HepG2 (cell line): ENCODE measurements at regions not wholly inside any gene's neighbourhood (a gene's known extent, or its start where the extent isn't known, plus 50 kb on each side); places are given as distances from the start of the nearest gene placed in this dataset.

Experiments
- HNRNPL ChIP-seq: fragments of 200-400 bp; formaldehyde crosslinking; IDR thresholded peaks from 2 replicates; pipeline ENCODE4 v1.6.1; 2017; ENCODE audit warnings: mild to moderate bottlenecking, low read depth, low read length
- PHB2 ChIP-seq: fragments of 450-650 bp; IDR thresholded peaks from 2 replicates; pipeline ENCODE4 v1.6.1; 2018; ENCODE audit not compliant: partially characterized antibody
- PTBP1 ChIP-seq: fragments of 200-400 bp; formaldehyde crosslinking; IDR thresholded peaks from 2 replicates; pipeline ENCODE4 v1.6.1; 2018; ENCODE audit warnings: low read length, low read depth; ENCODE audit not compliant: poor library complexity, severe bottlenecking
- RAD21 ChIP-seq: fragments of 450-650 bp; formaldehyde crosslinking; IDR thresholded peaks from 2 replicates; pipeline ENCODE4 v1.5.0; 2020; ENCODE audit warnings: mild to moderate bottlenecking
- SALL1 ChIP-seq: sonication (generic); formaldehyde crosslinking; IDR thresholded peaks from 2 replicates; pipeline ENCODE4 v1.8.0; 2022; ENCODE audit warnings: mild to moderate bottlenecking, missing genetic modification reagents
- SMC3 ChIP-seq: IDR thresholded peaks from 2 replicates; pipeline ENCODE4 v1.6.1; 2011; ENCODE audit warnings: low read length, improper control_type of control experiment
- TBL1XR1 ChIP-seq: fragments of 150-350 bp; IDR thresholded peaks from 2 replicates; pipeline ENCODE4 v1.6.1; 2014; ENCODE audit warnings: borderline replicate concordance, low read length; ENCODE audit not compliant: partially characterized antibody
- TP53 ChIP-seq: sonication (generic); formaldehyde crosslinking; conservative IDR thresholded peaks from 2 replicates; pipeline ENCODE4 v1.4.0; 2020; ENCODE audit warnings: missing genetic modification reagents
- ZFP1 ChIP-seq: IDR thresholded peaks from 2 replicates; pipeline ENCODE4 v1.6.1; 2016
- ZNF674 ChIP-seq: sonication (generic); formaldehyde crosslinking; IDR thresholded peaks from 2 replicates; pipeline ENCODE4 v1.5.0; 2020; ENCODE audit warnings: low read depth, mild to moderate bottlenecking, missing genetic modification reagents
- TF ChIP-seq, protein P1 (sequence below): sonication (generic); formaldehyde crosslinking; IDR thresholded peaks from 2 replicates; pipeline ENCODE4 v1.4.0; 2020; ENCODE audit warnings: missing genetic modification reagents
- TF ChIP-seq, protein P2 (sequence below): sonication (generic); formaldehyde crosslinking; IDR thresholded peaks from 2 replicates; pipeline ENCODE4 v1.5.0; 2020; ENCODE audit warnings: mild to moderate bottlenecking, missing genetic modification reagents, borderline replicate concordance
- TF ChIP-seq, protein P3 (sequence below): sonication (generic); formaldehyde crosslinking; IDR thresholded peaks from 2 replicates; pipeline ENCODE4 v1.4.0; 2020; ENCODE audit warnings: missing genetic modification reagents
- TF ChIP-seq, protein P4 (sequence below): sonication (generic); formaldehyde crosslinking; IDR thresholded peaks from 2 replicates; pipeline ENCODE4 v1.5.1; 2020; ENCODE audit warnings: missing genetic modification reagents, mild to moderate bottlenecking, borderline replicate concordance

DNA sequence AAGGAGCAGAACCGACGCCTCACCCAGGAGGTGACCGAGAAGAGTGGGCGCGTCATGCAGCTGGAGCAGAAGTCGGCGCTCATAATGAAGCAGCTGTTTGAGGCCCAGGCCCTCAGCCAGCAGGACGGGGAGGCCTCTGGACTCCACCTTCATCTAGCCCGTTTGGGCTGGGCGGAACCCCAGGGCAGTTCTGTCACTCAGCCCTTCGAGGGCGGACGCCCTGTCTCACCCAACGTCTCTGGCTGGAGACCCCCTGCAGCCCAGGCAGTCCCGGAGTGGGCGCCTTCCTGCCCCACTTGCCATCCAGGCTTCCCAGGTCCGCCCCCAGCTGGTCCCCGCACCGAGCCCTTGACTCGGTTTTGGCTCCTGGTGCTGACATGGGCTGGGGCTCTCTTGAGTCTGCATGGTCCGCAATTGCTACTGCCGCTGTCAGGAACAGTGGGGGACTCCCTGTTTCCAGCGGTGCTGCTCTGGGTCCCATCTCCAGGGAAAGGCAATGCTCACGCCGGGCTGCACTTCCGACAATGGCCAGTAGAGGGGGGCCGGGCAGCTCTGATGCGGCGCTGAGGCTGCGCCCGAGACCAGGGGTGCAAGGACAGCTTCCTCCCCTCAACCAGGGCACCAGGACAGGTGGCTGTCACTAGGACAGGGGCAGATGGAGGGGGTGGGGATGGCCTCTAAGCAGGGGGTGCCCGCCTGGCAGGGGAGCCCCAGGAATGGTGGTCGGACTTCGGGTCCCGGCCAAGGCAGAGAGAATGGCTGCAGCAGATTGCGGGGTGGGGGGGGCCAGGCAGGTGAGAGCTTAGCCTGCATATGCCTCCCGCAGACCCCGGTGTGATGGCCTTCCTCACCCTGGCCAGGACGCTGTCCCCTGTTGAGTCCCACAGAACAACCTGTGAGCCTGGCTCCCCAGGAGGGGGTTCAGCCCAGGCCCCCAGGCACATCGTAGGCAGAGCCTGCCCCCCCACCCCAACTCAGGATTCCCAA lies 71.2 kb upstream of the KCTD7 start (continued):
- no peak for TF ChIP-seq TBL1XR1
- peak; percentile 89 for TF ChIP-seq RAD21 (CRISPR knock-in tag)
- TF ChIP-seq, protein P1, sequence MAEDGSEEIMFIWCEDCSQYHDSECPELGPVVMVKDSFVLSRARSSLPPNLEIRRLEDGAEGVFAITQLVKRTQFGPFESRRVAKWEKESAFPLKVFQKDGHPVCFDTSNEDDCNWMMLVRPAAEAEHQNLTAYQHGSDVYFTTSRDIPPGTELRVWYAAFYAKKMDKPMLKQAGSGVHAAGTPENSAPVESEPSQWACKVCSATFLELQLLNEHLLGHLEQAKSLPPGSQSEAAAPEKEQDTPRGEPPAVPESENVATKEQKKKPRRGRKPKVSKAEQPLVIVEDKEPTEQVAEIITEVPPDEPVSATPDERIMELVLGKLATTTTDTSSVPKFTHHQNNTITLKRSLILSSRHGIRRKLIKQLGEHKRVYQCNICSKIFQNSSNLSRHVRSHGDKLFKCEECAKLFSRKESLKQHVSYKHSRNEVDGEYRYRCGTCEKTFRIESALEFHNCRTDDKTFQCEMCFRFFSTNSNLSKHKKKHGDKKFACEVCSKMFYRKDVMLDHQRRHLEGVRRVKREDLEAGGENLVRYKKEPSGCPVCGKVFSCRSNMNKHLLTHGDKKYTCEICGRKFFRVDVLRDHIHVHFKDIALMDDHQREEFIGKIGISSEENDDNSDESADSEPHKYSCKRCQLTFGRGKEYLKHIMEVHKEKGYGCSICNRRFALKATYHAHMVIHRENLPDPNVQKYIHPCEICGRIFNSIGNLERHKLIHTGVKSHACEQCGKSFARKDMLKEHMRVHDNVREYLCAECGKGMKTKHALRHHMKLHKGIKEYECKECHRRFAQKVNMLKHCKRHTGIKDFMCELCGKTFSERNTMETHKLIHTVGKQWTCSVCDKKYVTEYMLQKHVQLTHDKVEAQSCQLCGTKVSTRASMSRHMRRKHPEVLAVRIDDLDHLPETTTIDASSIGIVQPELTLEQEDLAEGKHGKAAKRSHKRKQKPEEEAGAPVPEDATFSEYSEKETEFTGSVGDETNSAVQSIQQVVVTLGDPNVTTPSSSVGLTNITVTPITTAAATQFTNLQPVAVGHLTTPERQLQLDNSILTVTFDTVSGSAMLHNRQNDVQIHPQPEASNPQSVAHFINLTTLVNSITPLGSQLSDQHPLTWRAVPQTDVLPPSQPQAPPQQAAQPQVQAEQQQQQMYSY (CRISPR knock-in tag) = no peak
- no peak for TF ChIP-seq PTBP1
- no peak for TF ChIP-seq TP53 (CRISPR knock-in tag)
- peak; percentile 33; the same call in 1 of the 2 replicates for TF ChIP-seq SMC3
- TF ChIP-seq, protein P2, sequence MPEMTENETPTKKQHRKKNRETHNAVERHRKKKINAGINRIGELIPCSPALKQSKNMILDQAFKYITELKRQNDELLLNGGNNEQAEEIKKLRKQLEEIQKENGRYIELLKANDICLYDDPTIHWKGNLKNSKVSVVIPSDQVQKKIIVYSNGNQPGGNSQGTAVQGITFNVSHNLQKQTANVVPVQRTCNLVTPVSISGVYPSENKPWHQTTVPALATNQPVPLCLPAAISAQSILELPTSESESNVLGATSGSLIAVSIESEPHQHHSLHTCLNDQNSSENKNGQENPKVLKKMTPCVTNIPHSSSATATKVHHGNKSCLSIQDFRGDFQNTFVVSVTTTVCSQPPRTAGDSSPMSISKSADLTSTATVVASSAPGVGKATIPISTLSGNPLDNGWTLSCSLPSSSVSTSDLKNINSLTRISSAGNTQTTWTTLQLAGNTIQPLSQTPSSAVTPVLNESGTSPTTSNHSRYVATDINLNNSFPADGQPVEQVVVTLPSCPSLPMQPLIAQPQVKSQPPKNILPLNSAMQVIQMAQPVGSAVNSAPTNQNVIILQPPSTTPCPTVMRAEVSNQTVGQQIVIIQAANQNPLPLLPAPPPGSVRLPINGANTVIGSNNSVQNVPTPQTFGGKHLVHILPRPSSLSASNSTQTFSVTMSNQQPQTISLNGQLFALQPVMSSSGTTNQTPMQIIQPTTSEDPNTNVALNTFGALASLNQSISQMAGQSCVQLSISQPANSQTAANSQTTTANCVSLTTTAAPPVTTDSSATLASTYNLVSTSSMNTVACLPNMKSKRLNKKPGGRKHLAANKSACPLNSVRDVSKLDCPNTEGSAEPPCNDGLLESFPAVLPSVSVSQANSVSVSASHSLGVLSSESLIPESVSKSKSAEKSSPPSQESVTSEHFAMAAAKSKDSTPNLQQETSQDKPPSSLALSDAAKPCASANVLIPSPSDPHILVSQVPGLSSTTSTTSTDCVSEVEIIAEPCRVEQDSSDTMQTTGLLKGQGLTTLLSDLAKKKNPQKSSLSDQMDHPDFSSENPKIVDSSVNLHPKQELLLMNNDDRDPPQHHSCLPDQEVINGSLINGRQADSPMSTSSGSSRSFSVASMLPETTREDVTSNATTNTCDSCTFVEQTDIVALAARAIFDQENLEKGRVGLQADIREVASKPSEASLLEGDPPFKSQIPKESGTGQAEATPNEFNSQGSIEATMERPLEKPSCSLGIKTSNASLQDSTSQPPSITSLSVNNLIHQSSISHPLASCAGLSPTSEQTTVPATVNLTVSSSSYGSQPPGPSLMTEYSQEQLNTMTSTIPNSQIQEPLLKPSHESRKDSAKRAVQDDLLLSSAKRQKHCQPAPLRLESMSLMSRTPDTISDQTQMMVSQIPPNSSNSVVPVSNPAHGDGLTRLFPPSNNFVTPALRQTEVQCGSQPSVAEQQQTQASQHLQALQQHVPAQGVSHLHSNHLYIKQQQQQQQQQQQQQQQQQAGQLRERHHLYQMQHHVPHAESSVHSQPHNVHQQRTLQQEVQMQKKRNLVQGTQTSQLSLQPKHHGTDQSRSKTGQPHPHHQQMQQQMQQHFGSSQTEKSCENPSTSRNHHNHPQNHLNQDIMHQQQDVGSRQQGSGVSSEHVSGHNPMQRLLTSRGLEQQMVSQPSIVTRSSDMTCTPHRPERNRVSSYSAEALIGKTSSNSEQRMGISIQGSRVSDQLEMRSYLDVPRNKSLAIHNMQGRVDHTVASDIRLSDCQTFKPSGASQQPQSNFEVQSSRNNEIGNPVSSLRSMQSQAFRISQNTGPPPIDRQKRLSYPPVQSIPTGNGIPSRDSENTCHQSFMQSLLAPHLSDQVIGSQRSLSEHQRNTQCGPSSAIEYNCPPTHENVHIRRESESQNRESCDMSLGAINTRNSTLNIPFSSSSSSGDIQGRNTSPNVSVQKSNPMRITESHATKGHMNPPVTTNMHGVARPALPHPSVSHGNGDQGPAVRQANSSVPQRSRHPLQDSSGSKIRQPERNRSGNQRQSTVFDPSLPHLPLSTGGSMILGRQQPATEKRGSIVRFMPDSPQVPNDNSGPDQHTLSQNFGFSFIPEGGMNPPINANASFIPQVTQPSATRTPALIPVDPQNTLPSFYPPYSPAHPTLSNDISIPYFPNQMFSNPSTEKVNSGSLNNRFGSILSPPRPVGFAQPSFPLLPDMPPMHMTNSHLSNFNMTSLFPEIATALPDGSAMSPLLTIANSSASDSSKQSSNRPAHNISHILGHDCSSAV (CRISPR knock-in tag) = no peak
- TF ChIP-seq, protein P3, sequence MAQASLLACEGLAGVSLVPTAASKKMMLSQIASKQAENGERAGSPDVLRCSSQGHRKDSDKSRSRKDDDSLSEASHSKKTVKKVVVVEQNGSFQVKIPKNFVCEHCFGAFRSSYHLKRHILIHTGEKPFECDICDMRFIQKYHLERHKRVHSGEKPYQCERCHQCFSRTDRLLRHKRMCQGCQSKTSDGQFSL (CRISPR knock-in tag) = peak; percentile 82
- TF ChIP-seq SALL1 (CRISPR knock-in tag) = peak; percentile 29; the same call in 1 of the 2 replicates
- no peak for TF ChIP-seq PHB2
- 0 out of 2 replicates have a peak, but pooled peaks have one; percentile 37 for TF ChIP-seq HNRNPL
- TF ChIP-seq ZFP1 (CRISPR knock-in tag) = no peak
- no peak for TF ChIP-seq ZNF674 (CRISPR knock-in tag)
- TF ChIP-seq, protein P4, sequence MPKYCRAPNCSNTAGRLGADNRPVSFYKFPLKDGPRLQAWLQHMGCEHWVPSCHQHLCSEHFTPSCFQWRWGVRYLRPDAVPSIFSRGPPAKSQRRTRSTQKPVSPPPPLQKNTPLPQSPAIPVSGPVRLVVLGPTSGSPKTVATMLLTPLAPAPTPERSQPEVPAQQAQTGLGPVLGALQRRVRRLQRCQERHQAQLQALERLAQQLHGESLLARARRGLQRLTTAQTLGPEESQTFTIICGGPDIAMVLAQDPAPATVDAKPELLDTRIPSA = no peak
